Suprapubic skin (tissue), 4 donors: ENCODE measurements at regions not wholly inside any gene's neighbourhood (a gene's known extent, or its start where the extent isn't known, plus 50 kb on each side); places are given as distances from the start of the nearest gene placed in this dataset.

Experiments
- DNase-seq, 2 donors: peaks; one replicate each; pipeline ENCODE4 v3.0.0-alpha.2; 2019; ENCODE audit warnings: low spot score in 2 of 2
- H3K27ac ChIP-seq: fragments of 200-600 bp; sonication (generic); one replicate; pipeline ENCODE4 v1.5.1; 2019
- H3K27me3 ChIP-seq: fragments of 200-600 bp; sonication (generic); one replicate; pipeline ENCODE4 v1.5.1; 2019
- H3K36me3 ChIP-seq: fragments of 200-600 bp; sonication (generic); one replicate; pipeline ENCODE4 v1.5.1; 2019
- H3K4me1 ChIP-seq: fragments of 200-600 bp; sonication (generic); one replicate; pipeline ENCODE4 v1.5.1; 2019
- H3K4me3 ChIP-seq: fragments of 200-600 bp; sonication (generic); one replicate; pipeline ENCODE4 v1.5.1; 2019; ENCODE audit warnings: mild to moderate bottlenecking
- H3K9me3 ChIP-seq: fragments of 200-600 bp; sonication (generic); one replicate; pipeline ENCODE4 v1.5.1; 2019
- EP300 ChIP-seq: sonication (generic); formaldehyde crosslinking; IDR thresholded peaks from one replicate; pipeline ENCODE4 v1.6.1; 2017; ENCODE audit warnings: antibody characterized with exemption
- POLR2A ChIP-seq, 2 donors: fragments of 450-650 bp; IDR thresholded peaks; one replicate each; pipeline ENCODE4 v1.6.1; 2017; ENCODE audit warnings: antibody characterized with exemption in 2 of 2, mild to moderate bottlenecking in 2 of 2, moderate library complexity in 2 of 2
- POLR2AphosphoS5 ChIP-seq, 3 donors: sonication (generic); formaldehyde crosslinking; IDR thresholded peaks; one replicate each; pipeline ENCODE4 v1.6.1; 2017; ENCODE audit warnings: antibody characterized with exemption in 3 of 3
- WGBS: methylation state at CpG from one replicate; pipeline ENCODE4 v1.1.5; 2018; 5-methylcytosine and 5-hydroxymethylcytosine counted together
- TF ChIP-seq, protein P1 (sequence below), 2 donors: fragments of 200-600 bp in 1 of 2; fragments of 450-650 bp in 1 of 2; sonication (generic) in 1 of 2; IDR thresholded peaks; one replicate each; pipeline ENCODE4 v1.5.1; 2016 to 2019; ENCODE audit warnings: antibody characterized with exemption in 2 of 2, mild to moderate bottlenecking in 1 of 2, moderate library complexity in 1 of 2

DNA sequence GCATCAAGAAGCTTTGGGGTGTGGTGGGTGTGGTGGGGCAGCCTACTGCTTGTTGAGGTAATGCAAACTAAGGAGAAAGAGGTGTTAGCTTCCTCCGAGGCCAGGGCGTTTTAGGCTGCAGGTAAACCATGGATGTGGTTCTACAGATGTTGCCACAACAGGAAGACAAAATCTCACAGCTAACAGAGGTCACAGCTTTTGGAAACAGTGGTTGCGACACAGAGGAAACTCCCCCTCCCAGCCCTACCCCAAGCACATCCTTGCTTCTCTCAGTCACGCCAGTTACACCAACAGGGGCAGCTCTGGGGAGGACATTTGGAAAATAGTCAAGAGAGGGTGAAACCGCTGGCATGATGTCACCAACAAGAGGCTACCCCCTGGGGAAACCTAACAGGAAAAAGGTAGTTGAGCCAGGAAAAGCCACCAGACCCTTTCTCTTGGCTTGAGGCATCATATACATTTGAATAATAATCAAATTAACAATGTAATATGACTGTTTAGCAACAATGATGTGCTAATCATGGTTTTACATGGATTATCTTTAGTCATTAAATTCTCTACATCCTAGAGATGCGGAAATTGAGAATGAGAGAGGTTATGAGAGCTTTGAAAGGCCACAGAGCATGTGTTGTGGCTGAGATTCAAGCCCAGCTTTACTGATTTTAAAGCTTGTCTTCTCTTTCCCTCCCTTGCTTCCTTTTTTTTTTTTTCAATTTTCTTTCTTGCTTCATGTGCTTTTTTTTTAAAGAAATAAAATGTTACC, 82.2 kb upstream of the IL12B start:
- Histone ChIP-seq H3K9me3 (no peaks in the 10 kb centered on the region), H3K4me3 (no peak overlapping the region), H3K36me3 (no peaks in the 10 kb centered on the region), H3K27ac (no peak overlapping the region), H3K27me3 (no peaks in the 10 kb centered on the region), H3K4me1 (no peaks in the 10 kb centered on the region)
- 61% methylated on average over 6 of the region's 6 CpGs for WGBS
- no peak for DNase-seq
- no peak for TF ChIP-seq POLR2A (IDR thresholded peaks at IDR 0.05)
- TF ChIP-seq, protein P1, sequence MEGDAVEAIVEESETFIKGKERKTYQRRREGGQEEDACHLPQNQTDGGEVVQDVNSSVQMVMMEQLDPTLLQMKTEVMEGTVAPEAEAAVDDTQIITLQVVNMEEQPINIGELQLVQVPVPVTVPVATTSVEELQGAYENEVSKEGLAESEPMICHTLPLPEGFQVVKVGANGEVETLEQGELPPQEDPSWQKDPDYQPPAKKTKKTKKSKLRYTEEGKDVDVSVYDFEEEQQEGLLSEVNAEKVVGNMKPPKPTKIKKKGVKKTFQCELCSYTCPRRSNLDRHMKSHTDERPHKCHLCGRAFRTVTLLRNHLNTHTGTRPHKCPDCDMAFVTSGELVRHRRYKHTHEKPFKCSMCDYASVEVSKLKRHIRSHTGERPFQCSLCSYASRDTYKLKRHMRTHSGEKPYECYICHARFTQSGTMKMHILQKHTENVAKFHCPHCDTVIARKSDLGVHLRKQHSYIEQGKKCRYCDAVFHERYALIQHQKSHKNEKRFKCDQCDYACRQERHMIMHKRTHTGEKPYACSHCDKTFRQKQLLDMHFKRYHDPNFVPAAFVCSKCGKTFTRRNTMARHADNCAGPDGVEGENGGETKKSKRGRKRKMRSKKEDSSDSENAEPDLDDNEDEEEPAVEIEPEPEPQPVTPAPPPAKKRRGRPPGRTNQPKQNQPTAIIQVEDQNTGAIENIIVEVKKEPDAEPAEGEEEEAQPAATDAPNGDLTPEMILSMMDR (IDR thresholded peaks at IDR 0.05), result no peak
- TF ChIP-seq POLR2AphosphoS5 (IDR thresholded peaks at IDR 0.05), result no peak
- TF ChIP-seq EP300, result no peak

DNA sequence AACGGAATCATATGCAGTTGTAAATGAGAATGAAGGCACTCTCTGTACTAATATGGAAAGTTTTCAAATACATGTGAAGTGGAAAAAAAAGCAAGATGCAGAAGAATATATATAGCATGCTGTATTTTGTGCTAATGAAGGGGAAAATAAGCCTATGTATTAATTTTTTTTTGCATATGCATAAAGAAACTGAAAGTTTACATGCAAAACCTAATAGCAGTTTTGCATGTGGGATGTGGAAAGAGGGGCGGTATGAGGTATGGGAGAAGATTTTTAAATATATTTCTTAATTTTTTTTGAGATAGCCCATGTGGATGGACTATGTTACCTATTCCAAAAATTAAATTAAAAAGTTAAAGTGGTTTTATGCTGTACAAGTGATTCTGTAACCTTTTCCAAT, 83.7 kb upstream of the IL12B start:
- no peaks in the 10 kb centered on the region for H3K9me3 ChIP-seq
- no peak for DNase-seq
- TF ChIP-seq EP300, result no peak
- TF ChIP-seq POLR2AphosphoS5 (IDR thresholded peaks at IDR 0.05), result no peak
- no peak for TF ChIP-seq POLR2A (IDR thresholded peaks at IDR 0.05)
- TF ChIP-seq, protein P1 (IDR thresholded peaks at IDR 0.05), result no peak
- H3K36me3 ChIP-seq, result no peaks in the 10 kb centered on the region
- H3K27me3 ChIP-seq, result no peaks in the 10 kb centered on the region
- H3K4me1 ChIP-seq, result no peaks in the 10 kb centered on the region
- WGBS, result 93% methylated on average over 2 of the region's 2 CpGs
- H3K27ac ChIP-seq, result no peak overlapping the region
- H3K4me3 ChIP-seq, result no peak overlapping the region

DNA sequence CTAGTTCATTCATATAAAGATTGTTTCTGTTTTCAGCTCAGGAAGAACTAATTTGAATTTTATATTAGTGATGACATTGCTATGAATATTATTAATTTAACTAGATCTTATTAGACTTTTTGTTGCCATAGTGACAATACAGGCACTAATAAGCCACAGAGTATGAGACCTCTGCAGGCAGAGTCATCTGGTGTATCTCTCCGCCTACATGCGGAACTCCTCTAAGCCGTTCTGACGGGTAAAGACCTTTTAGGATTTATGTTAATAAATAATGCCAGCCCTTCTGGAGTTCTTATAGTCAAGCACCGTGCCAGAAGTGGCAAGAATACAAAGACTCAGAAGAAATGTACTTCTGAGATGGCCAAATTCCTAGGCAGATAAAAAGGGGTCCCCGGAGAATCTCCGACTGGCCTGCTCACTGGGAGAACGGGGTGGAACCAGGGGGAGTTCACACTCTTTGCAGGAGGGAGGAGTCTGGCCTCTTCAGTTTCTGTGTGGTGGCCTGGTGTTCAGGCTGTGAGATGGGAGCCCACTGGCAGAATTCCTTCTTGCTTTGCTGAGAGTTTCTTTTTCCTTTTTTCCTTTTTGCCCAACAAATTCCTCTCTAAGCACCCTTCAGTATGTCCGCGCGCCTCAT, 85.1 kb upstream of the IL12B start:
- WGBS, result 66% methylated on average over 11 of the region's 11 CpGs
- no peak overlapping the region for H3K4me3 ChIP-seq
- no peaks in the 10 kb centered on the region for H3K27me3 ChIP-seq
- TF ChIP-seq, protein P1 (IDR thresholded peaks at IDR 0.05), result no peak
- TF ChIP-seq POLR2AphosphoS5 (IDR thresholded peaks at IDR 0.05), result no peak
- H3K36me3 ChIP-seq, result no peaks in the 10 kb centered on the region
- no peaks in the 10 kb centered on the region for H3K4me1 ChIP-seq
- H3K27ac ChIP-seq, result no peak overlapping the region
- DNase-seq, result no peak
- H3K9me3 ChIP-seq, result no peaks in the 10 kb centered on the region

DNA sequence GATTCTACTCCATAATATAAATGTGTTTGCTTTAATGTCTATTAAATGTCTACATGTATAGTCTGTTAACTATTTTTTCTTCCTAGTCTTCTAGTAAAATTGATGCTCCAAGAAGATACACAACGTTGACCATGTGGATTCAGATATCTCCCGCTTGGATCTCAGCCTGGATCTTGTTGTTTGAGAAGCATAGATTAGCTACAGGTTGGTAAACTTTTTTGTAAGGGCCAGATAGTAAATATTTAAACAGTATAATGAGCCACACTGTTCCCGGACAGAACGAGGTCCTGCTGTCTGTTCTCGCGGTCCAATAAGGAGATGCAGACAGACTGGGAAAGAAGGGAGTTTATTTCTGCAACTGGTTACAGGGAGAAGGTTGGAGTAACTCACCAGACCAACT, 86.2 kb upstream of the IL12B start:
- Histone ChIP-seq H3K27ac (no peak overlapping the region), H3K36me3 (no peaks in the 10 kb centered on the region), H3K9me3 (no peaks in the 10 kb centered on the region), H3K4me3 (no peak overlapping the region), H3K4me1 (no peaks in the 10 kb centered on the region), H3K27me3 (no peaks in the 10 kb centered on the region)
- TF ChIP-seq POLR2A (IDR thresholded peaks at IDR 0.05) (no peak), EP300 (no peak)
- TF ChIP-seq, protein P1 (IDR thresholded peaks at IDR 0.05), result no peak
- no peak for DNase-seq
- WGBS, result 94% methylated on average over 6 of the region's 6 CpGs

DNA sequence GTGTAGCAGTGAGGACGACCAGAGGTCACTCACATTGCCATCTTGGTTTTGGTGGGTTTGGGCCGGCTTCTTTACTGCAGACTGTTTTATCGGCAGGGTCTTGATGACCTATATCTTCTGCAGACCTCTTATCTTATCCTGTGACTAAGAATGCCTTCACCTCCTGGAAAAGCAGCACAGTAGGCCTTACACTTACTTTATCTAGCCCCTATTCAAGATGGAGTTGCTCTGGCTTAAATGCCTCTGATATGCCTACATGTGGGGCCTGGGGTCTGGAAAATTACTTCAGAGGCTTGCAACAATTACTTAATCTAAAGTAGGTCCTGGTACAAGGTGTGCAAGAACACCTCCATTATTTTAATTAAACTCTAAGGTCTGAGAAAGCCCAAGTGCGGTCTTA, 86.9 kb upstream of the IL12B start:
- Histone ChIP-seq H3K36me3 (no peaks in the 10 kb centered on the region), H3K4me3 (no peak overlapping the region), H3K4me1 (no peaks in the 10 kb centered on the region), H3K27me3 (no peaks in the 10 kb centered on the region), H3K9me3 (no peaks in the 10 kb centered on the region), H3K27ac (no peak overlapping the region)
- no peak for DNase-seq
- no peak for TF ChIP-seq POLR2AphosphoS5 (IDR thresholded peaks at IDR 0.05)
- no peak for TF ChIP-seq EP300
- TF ChIP-seq, protein P1 (IDR thresholded peaks at IDR 0.05), result no peak
- no peak for TF ChIP-seq POLR2A (IDR thresholded peaks at IDR 0.05)
- 94% methylated on average over 4 of the region's 4 CpGs for WGBS
